ENCODE measurements at regions not wholly inside any gene's neighbourhood (a gene's known extent, or its start where the extent isn't known, plus 50 kb on each side); places are given as distances from the start of the nearest gene placed in this dataset.

DNA sequence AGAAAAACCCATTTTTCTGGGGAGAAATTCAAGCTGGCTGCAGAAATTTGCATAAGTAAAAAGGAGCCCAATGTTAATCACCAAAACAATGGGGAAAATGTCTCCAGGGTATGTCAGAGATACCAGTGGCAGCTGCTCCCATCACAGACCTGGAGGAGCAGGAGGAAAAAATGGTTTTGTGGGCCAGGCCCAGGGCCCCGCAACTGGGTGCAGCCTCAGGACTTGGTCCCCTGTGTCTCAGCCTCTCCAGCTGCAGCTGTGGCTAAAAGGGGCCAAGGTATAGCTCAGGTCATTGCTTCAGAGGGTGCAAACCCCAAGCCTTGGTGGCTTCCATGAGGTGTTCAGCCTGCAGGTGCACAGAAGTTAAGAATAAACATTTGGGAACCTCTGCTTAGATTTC is 536.4 kb upstream of the FRG1 start:
- H3K4me3 ChIP-seq (ENCODE audit: low read depth, low read length), result no peak overlapping the region
- TF ChIP-seq, protein P1, sequence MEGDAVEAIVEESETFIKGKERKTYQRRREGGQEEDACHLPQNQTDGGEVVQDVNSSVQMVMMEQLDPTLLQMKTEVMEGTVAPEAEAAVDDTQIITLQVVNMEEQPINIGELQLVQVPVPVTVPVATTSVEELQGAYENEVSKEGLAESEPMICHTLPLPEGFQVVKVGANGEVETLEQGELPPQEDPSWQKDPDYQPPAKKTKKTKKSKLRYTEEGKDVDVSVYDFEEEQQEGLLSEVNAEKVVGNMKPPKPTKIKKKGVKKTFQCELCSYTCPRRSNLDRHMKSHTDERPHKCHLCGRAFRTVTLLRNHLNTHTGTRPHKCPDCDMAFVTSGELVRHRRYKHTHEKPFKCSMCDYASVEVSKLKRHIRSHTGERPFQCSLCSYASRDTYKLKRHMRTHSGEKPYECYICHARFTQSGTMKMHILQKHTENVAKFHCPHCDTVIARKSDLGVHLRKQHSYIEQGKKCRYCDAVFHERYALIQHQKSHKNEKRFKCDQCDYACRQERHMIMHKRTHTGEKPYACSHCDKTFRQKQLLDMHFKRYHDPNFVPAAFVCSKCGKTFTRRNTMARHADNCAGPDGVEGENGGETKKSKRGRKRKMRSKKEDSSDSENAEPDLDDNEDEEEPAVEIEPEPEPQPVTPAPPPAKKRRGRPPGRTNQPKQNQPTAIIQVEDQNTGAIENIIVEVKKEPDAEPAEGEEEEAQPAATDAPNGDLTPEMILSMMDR (conservative IDR thresholded peaks at IDR 0.05; ENCODE audit: low read depth, low read length), result no peak
- DNase-seq (ENCODE audit: low read depth), result no peak

DNA sequence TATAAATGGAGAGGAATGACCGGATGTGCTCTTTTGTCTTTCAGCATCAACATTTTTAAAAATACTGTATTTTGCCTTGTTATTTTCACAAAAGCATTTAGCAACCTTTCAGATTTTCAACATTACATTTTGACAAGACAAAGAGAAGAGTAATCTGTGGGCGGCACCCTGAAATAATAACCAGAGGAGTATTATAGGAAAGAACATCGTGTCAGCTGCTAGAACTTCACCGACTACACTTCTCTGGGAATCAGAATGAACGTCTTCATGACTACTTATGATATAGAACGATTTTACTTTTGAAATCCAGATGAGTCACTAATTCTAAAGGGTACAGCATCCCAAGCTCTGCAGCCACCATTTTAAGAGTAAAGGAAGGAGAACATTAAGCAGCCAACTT is 531.5 kb upstream of the FRG1 start:
- no peak for DNase-seq (ENCODE audit: low read depth)
- no peak overlapping the region for H3K4me3 ChIP-seq (ENCODE audit: low read depth, low read length)
- TF ChIP-seq, protein P1 (conservative IDR thresholded peaks at IDR 0.05; ENCODE audit: low read depth, low read length), result no peak

DNA sequence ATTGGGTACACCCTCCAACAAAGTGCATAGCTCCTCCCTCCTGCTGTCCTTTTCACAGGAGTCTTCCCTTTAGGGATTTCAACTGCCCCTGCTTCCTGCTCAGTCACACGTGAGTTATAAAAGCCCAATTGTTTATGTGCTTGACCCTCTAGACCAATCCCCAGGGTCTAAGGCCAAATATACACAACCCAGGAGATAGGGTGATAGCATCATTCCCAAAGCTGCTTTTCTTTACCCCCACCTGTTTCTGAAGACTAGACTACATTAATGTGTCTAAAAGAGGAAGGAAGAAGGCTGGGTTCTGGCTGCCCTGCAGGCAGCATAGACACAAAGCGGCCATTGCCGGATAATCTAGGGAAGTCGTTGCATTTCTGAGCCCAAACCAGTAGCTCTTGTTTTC is 526.7 kb upstream of the FRG1 start:
- TF ChIP-seq, protein P1 (conservative IDR thresholded peaks at IDR 0.05; ENCODE audit: low read depth, low read length), result no peak
- no peak overlapping the region for H3K4me3 ChIP-seq (ENCODE audit: low read depth, low read length)
- no peak for DNase-seq (ENCODE audit: low read depth)

DNA sequence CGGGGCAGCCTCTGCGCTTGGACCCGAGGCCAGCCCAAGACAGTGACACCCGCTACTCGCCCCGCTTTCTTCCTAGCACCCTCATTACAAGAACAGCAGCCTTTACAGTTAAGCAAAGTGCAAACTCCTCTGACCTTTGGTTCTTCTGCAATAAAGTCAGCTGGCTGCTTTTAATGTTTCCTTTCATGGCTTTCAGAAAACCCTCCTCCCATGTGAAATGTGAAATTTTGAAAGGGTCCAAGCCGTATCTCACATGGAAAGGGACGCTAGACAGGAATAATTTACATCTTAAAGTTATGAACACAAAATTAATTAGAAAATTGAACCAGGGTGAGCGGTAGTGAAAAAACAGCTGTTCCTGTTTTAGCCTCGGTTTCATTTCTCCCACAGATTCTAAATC is 520.1 kb upstream of the FRG1 start:
- TF ChIP-seq, protein P1 (conservative IDR thresholded peaks at IDR 0.05; ENCODE audit: low read depth, low read length), result no peak
- H3K4me3 ChIP-seq (ENCODE audit: low read depth, low read length), result no peak overlapping the region
- DNase-seq (ENCODE audit: low read depth), result no peak

DNA sequence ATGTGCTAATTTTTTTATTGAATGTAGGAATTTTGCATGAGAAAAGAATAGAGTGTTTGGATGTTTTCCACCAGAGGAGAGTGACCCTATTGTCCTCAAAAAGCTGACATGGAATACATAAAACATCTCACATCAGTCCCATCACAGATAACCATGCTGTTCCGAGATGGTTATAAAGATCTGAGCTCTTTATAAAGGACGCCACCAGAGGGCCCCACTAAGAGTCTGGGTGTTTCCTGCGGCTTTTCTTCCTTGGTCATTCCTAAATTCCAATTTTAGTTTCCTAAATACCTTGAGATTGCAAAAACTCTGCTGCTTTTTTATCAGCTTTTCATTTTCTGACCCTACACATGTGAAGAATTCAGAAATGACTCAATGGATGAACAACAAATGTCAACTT is 504.5 kb upstream of the FRG1 start:
- no peak for DNase-seq (ENCODE audit: low read depth)
- H3K4me3 ChIP-seq (ENCODE audit: low read depth, low read length), result no peak overlapping the region
- TF ChIP-seq, protein P1 (conservative IDR thresholded peaks at IDR 0.05; ENCODE audit: low read depth, low read length), result no peak

DNA sequence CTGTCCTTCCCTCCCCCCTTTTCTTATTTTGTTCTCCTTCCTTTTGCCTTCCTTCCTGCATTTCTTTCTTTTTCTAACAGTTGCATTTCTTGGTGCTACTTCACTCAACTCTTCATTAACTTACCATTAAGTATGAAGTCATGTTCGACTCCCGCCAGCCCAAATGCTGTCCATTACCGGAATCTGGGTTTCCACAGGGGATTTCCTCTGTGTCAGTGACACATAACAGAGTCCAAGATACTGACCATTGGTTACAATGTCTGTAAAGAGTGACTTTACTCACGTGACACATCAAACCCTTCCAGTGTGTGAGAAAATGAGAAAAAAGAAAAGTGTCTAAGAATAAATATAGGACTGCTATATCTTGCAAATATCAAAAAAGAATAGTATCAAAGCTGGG is 500.0 kb upstream of the FRG1 start:
- TF ChIP-seq, protein P1 (conservative IDR thresholded peaks at IDR 0.05; ENCODE audit: low read depth, low read length), result no peak
- DNase-seq (ENCODE audit: low read depth), result no peak
- H3K4me3 ChIP-seq (ENCODE audit: low read depth, low read length), result no peak overlapping the region

DNA sequence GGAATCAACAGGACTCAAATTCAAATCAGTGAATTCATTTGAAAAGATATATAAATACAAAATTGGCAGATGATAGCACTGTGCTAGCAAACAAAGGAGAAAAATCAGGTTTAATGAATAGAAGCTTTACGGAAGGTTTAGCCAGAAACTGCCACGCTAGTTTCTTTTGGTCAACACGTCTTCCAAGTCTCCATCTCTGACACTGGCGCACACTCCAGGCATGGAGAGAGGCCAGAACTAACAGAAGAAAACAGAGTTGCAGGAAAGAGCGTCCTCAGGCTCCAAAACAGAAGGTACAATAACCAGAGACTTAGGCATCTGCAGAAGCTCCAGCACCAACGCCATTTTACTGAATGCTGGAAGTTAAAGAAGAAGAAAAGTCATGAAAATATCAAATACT is 497.3 kb upstream of the FRG1 start:
- no peak for DNase-seq (ENCODE audit: low read depth)
- H3K4me3 ChIP-seq (ENCODE audit: low read depth, low read length), result no peak overlapping the region
- TF ChIP-seq, protein P1 (conservative IDR thresholded peaks at IDR 0.05; ENCODE audit: low read depth, low read length), result no peak
